ENCODE measurements at regions not wholly inside any gene's neighbourhood (a gene's known extent, or its start where the extent isn't known, plus 50 kb on each side); places are given as distances from the start of the nearest gene placed in this dataset.

DNA sequence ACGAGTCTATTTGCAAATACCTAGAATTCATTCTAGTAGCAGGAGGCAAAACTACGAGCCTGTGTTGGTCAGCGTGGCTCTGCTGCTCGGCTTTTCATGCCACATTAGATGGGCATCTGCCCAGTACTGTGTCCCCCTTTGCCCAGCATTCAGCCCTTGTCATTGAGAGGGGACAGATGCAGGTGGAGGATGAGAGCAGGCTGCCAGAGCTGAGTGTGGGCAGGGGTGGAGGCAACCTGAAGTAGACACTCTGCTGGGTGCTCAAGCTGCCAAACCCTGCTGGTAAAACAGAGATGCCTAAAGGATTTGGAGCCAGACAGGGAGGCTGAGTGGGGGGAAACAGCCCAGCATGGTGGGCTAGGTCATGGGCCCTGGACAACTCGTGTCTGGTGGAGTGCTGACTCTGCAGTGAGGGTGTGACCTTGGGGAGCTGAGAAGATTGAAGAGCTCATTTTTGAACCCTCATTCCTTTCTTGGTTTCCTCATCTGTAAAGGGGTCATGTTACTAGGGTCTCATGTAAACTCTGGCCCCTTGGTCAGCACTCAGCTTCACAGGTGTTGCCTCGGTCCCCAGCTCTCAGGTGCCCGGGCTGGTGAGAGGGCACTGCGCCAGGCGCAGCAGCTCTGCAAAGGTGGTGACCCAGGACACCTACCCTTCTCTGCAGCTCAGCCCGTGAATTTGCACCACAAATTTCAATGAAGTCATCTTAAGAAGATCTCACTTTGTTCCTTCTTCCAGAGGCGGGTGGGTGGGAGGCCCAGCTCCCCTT is 64.2 kb upstream of the BHLHE23 start:
- no peak overlapping the region for H3K27ac ChIP-seq (replicated peaks; ENCODE audit: low read length)
- H2BK15ac ChIP-seq (ENCODE audit: low read length) = no peak overlapping the region
- no peak overlapping the region for H4K8ac ChIP-seq (ENCODE audit: low read depth, low read length)
- H2BK12ac ChIP-seq (ENCODE audit: low read length) = no peak overlapping the region
- no peak overlapping the region for H3K4ac ChIP-seq (ENCODE audit: low read length)
- H3K4me1 ChIP-seq (ENCODE audit: control insufficient read depth in 2 of 2, insufficient read depth in 1 of 2, low read depth in 1 of 2, low read length in 2 of 2) = no peaks in the 10 kb centered on the region
- peak overlapping the region; percentile 47 for H3K23ac ChIP-seq (ENCODE audit: low read depth, low read length, poor library complexity)
- no peak overlapping the region for H3K4me2 ChIP-seq (ENCODE audit: insufficient read depth, low read length, poor library complexity, severe bottlenecking)
- no peak for DNase-seq (ENCODE audit: low spot score)
- no peak overlapping the region for H4K91ac ChIP-seq (ENCODE audit: low read depth, low read length, poor library complexity)
- H3K14ac ChIP-seq (ENCODE audit: low read length) = no peak overlapping the region
- peaks cover 10 to 79% (median 33%) of the 10 kb centered on the region in 3 experiments for H3K27me3 ChIP-seq (ENCODE audit: control insufficient read depth in 3 of 3, insufficient read depth in 3 of 3, low read depth in 1 of 3, low read length in 3 of 3)
- H3K9me3 ChIP-seq (replicated peaks in 1 of 2; ENCODE audit: control insufficient read depth in 2 of 2, insufficient read depth in 1 of 2, low read depth in 1 of 2, low read length in 2 of 2) = peaks cover 2 to 4% of the 10 kb centered on the region in 2 donors
- no peaks in the 10 kb centered on the region for H3K79me1 ChIP-seq (ENCODE audit: low read depth, low read length)
- no peaks in the 10 kb centered on the region for H3K36me3 ChIP-seq (replicated peaks in 1 of 2; ENCODE audit: control insufficient read depth in 2 of 2, insufficient read depth in 2 of 2, low read length in 2 of 2)
- H2BK120ac ChIP-seq (ENCODE audit: low read depth, low read length) = no peak overlapping the region
- no peak overlapping the region for H2AFZ ChIP-seq (ENCODE audit: low read length)
- H3K18ac ChIP-seq (ENCODE audit: low read length) = no peak overlapping the region
- WGBS, 2 donors (ENCODE audit: extremely low coverage in 2 of 2, insufficient read length in 2 of 2, insufficient replicate concordance in 1 of 2) = no CpG with 5 or more reads among the region's 11 CpGs
- peak overlapping the region in 1 of 2 donors; percentile 17 for H3K4me3 ChIP-seq (ENCODE audit: low read length in 2 of 2)
- no peak overlapping the region for H3K9ac ChIP-seq (ENCODE audit: low read depth, low read length, poor library complexity)
- no peak overlapping the region for H2BK5ac ChIP-seq (ENCODE audit: low read length)
- H2AK5ac ChIP-seq (ENCODE audit: low read depth, low read length) = no peak overlapping the region

DNA sequence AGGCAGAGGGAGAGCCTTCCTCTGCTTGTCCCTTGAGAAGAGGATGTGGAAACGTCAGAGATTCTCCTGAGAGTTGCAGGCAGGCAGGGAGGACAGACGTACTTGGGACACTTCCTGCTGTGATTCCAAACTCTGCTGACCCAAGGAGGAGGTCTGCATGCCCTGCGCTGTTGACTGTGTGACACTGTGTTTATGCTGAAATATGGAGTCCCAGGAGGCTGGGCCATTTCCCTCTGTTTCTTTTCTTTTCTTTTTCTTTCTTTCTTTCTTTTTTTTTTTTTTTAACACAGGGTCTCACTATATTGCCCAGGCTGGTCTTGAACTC is 63.5 kb upstream of the BHLHE23 start:
- H3K9me3 ChIP-seq (replicated peaks in 1 of 2; ENCODE audit: control insufficient read depth in 2 of 2, insufficient read depth in 1 of 2, low read depth in 1 of 2, low read length in 2 of 2) = peaks cover 2 to 4% of the 10 kb centered on the region in 2 donors
- no CpG with 5 or more reads among the region's 3 CpGs for WGBS, 2 donors (ENCODE audit: extremely low coverage in 2 of 2, insufficient read length in 2 of 2, insufficient replicate concordance in 1 of 2)
- H3K79me1 ChIP-seq (ENCODE audit: low read depth, low read length) = no peaks in the 10 kb centered on the region
- peaks cover 10 to 84% (median 33%) of the 10 kb centered on the region in 3 experiments for H3K27me3 ChIP-seq (ENCODE audit: control insufficient read depth in 3 of 3, insufficient read depth in 3 of 3, low read depth in 1 of 3, low read length in 3 of 3)
- H3K4me3 ChIP-seq (ENCODE audit: low read length in 2 of 2) = no peak overlapping the region
- no peak overlapping the region for H2BK5ac ChIP-seq (ENCODE audit: low read length)
- no peak overlapping the region for H3K4me2 ChIP-seq (ENCODE audit: insufficient read depth, low read length, poor library complexity, severe bottlenecking)
- H3K4me1 ChIP-seq (ENCODE audit: control insufficient read depth in 2 of 2, insufficient read depth in 1 of 2, low read depth in 1 of 2, low read length in 2 of 2) = no peaks in the 10 kb centered on the region
- no peak overlapping the region for H3K23ac ChIP-seq (ENCODE audit: low read depth, low read length, poor library complexity)
- no peak for DNase-seq (ENCODE audit: low spot score)
- no peak overlapping the region for H3K18ac ChIP-seq (ENCODE audit: low read length)
- no peak overlapping the region for H4K91ac ChIP-seq (ENCODE audit: low read depth, low read length, poor library complexity)
- H3K36me3 ChIP-seq (replicated peaks in 1 of 2; ENCODE audit: control insufficient read depth in 2 of 2, insufficient read depth in 2 of 2, low read length in 2 of 2) = no peaks in the 10 kb centered on the region
- H2AFZ ChIP-seq (ENCODE audit: low read length) = no peak overlapping the region
- no peak overlapping the region for H3K27ac ChIP-seq (replicated peaks; ENCODE audit: low read length)
- no peak overlapping the region for H2BK120ac ChIP-seq (ENCODE audit: low read depth, low read length)
- H2BK12ac ChIP-seq (ENCODE audit: low read length) = no peak overlapping the region
- H2BK15ac ChIP-seq (ENCODE audit: low read length) = no peak overlapping the region
- no peak overlapping the region for H3K9ac ChIP-seq (ENCODE audit: low read depth, low read length, poor library complexity)
- H2AK5ac ChIP-seq (ENCODE audit: low read depth, low read length) = no peak overlapping the region
- H3K4ac ChIP-seq (ENCODE audit: low read length) = no peak overlapping the region
- H4K8ac ChIP-seq (ENCODE audit: low read depth, low read length) = no peak overlapping the region
- no peak overlapping the region for H3K14ac ChIP-seq (ENCODE audit: low read length)

DNA sequence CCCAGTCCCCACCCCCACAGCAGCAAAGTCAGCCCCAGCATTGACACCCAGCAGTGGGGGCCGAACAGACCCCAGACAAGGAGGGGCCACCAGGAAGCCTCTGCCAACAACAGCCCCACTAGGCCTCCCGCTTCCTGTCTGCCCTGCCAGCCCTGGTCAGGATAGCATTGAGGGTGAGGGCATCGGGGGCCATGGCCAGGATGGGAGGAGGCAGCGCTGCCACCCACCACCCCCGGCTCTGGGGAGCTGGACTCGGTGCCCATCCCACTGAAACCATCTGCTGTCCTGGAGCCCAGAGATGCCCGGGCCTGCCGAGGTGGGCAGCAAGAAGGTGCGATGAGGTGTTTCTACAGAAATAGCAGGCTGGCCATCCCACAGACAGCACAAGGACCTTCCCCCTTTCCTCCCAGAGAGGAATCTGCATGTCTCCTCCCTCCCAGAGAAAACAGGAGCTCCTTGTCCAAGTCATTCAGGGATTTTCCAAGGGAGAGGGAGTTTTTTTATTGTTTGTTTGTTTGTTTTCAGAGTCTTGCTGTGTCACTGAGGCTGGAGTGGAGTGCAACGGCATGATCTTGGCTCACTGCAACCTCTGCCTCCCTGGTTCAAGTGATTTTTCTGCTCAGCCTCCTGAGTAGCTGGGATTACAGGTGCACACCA is 62.1 kb upstream of the BHLHE23 start:
- Histone ChIP-seq H4K91ac (ENCODE audit: low read depth, low read length, poor library complexity) (no peak overlapping the region), H3K4me1 (ENCODE audit: control insufficient read depth in 2 of 2, insufficient read depth in 1 of 2, low read depth in 1 of 2, low read length in 2 of 2) (no peaks in the 10 kb centered on the region), H3K9me3 (replicated peaks in 1 of 2; ENCODE audit: control insufficient read depth in 2 of 2, insufficient read depth in 1 of 2, low read depth in 1 of 2, low read length in 2 of 2) (peaks cover 2 to 4% of the 10 kb centered on the region in 2 donors), H3K9ac (ENCODE audit: low read depth, low read length, poor library complexity) (no peak overlapping the region), H3K23ac (ENCODE audit: low read depth, low read length, poor library complexity) (no peak overlapping the region), H2AFZ (ENCODE audit: low read length) (no peak overlapping the region), H3K14ac (ENCODE audit: low read length) (no peak overlapping the region), H3K27me3 (ENCODE audit: control insufficient read depth in 3 of 3, insufficient read depth in 3 of 3, low read depth in 1 of 3, low read length in 3 of 3) (peaks cover 10 to 77% (median 33%) of the 10 kb centered on the region in 3 experiments), H2BK5ac (ENCODE audit: low read length) (no peak overlapping the region), H3K4me3 (ENCODE audit: low read length in 2 of 2) (no peak overlapping the region), H3K36me3 (replicated peaks in 1 of 2; ENCODE audit: control insufficient read depth in 2 of 2, insufficient read depth in 2 of 2, low read length in 2 of 2) (no peaks in the 10 kb centered on the region), H3K27ac (replicated peaks; ENCODE audit: low read length) (no peak overlapping the region), H2BK15ac (ENCODE audit: low read length) (no peak overlapping the region), H4K8ac (ENCODE audit: low read depth, low read length) (no peak overlapping the region), H3K4ac (ENCODE audit: low read length) (no peak overlapping the region), H3K18ac (ENCODE audit: low read length) (no peak overlapping the region), H2BK120ac (ENCODE audit: low read depth, low read length) (no peak overlapping the region), H2BK12ac (ENCODE audit: low read length) (no peak overlapping the region), H3K4me2 (ENCODE audit: insufficient read depth, low read length, poor library complexity, severe bottlenecking) (no peak overlapping the region), H2AK5ac (ENCODE audit: low read depth, low read length) (no peak overlapping the region), H3K79me1 (ENCODE audit: low read depth, low read length) (no peaks in the 10 kb centered on the region)
- DNase-seq (ENCODE audit: low spot score) = no peak
- WGBS, 2 donors (ENCODE audit: extremely low coverage in 2 of 2, insufficient read length in 2 of 2, insufficient replicate concordance in 1 of 2) = no CpG with 5 or more reads among the region's 10 CpGs

DNA sequence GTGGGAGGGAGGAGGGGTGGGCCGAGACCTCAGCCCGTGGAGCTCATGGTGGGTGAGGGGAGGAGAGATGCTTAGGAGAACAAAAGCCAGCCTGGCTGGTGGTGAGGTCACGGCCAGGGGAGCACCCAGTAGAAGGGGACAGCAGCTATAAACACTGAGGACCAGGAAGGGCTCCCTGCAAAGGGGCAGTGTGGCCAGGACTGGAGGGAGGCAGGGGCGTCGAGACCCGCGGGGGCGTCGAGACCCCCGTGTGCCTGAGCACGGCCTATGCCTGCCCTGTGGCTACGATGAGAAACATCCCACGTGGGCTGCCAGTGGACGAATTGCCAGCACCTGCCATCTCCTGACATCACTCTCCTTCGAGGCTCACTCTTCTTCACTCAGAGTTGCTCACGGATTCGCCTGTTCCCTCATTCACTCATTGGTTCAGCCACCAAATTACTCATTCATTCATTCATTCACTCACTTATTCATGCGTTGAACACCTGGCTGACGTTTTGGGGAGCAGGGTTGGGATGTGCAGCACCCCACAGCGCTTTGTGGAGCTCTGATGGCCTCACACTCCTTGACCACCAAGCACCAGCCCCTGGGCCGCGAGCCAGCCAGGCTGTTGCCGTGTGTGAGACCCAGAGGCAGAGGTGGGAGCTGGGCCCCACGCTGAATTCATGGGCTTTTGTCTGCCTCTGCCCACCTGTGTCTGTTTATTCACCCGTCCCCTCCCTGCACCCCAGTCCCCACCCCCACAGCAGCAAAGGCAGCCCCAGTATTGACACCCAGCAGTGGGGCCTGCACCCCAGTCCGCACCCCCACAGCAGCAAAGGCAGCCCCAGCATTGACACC is 61.2 kb upstream of the BHLHE23 start:
- Histone ChIP-seq H3K9me3 (replicated peaks in 1 of 2; ENCODE audit: control insufficient read depth in 2 of 2, insufficient read depth in 1 of 2, low read depth in 1 of 2, low read length in 2 of 2) (peaks cover 2 to 6% of the 10 kb centered on the region in 2 donors), H3K27ac (replicated peaks; ENCODE audit: low read length) (no peak overlapping the region), H3K4me3 (ENCODE audit: low read length in 2 of 2) (no peak overlapping the region), H2BK15ac (ENCODE audit: low read length) (no peak overlapping the region), H3K79me1 (ENCODE audit: low read depth, low read length) (no peaks in the 10 kb centered on the region), H3K18ac (ENCODE audit: low read length) (peak overlapping the region; percentile 46), H3K4ac (ENCODE audit: low read length) (no peak overlapping the region), H2BK12ac (ENCODE audit: low read length) (no peak overlapping the region), H3K36me3 (replicated peaks in 1 of 2; ENCODE audit: control insufficient read depth in 2 of 2, insufficient read depth in 2 of 2, low read length in 2 of 2) (no peaks in the 10 kb centered on the region), H2BK5ac (ENCODE audit: low read length) (no peak overlapping the region), H3K23ac (ENCODE audit: low read depth, low read length, poor library complexity) (peak overlapping the region; percentile 65), H3K4me1 (ENCODE audit: control insufficient read depth in 2 of 2, insufficient read depth in 1 of 2, low read depth in 1 of 2, low read length in 2 of 2) (no peaks in the 10 kb centered on the region), H2AFZ (ENCODE audit: low read length) (no peak overlapping the region), H4K8ac (ENCODE audit: low read depth, low read length) (no peak overlapping the region), H4K91ac (ENCODE audit: low read depth, low read length, poor library complexity) (no peak overlapping the region), H2AK5ac (ENCODE audit: low read depth, low read length) (no peak overlapping the region), H3K4me2 (ENCODE audit: insufficient read depth, low read length, poor library complexity, severe bottlenecking) (no peak overlapping the region), H2BK120ac (ENCODE audit: low read depth, low read length) (no peak overlapping the region), H3K14ac (ENCODE audit: low read length) (no peak overlapping the region), H3K9ac (ENCODE audit: low read depth, low read length, poor library complexity) (no peak overlapping the region), H3K27me3 (ENCODE audit: control insufficient read depth in 3 of 3, insufficient read depth in 3 of 3, low read depth in 1 of 3, low read length in 3 of 3) (peaks cover 10 to 68% (median 24%) of the 10 kb centered on the region in 3 experiments)
- DNase-seq (ENCODE audit: low spot score) = no peak
- WGBS, 2 donors (ENCODE audit: extremely low coverage in 2 of 2, insufficient read length in 2 of 2, insufficient replicate concordance in 1 of 2) = no CpG with 5 or more reads among the region's 26 CpGs

Data from neuronal stem cell (in vitro differentiated cells).